Upper lobe of left lung (tissue), 4 donors: ENCODE measurements at regions not wholly inside any gene's neighbourhood (a gene's known extent, or its start where the extent isn't known, plus 50 kb on each side); places are given as distances from the start of the nearest gene placed in this dataset.

ENCODE experiments used
- EP300 ChIP-seq, 4 donors: sonication (generic); formaldehyde crosslinking; IDR thresholded peaks; one replicate each; pipeline ENCODE4 v1.5.1; 2017; ENCODE audit warnings: antibody characterized with exemption in 4 of 4, control low read depth in 2 of 4
- POLR2A ChIP-seq, 4 donors: fragments of 450-650 bp; IDR thresholded peaks; one replicate each; pipeline ENCODE4 v1.5.1; 2016 to 2017; ENCODE audit warnings: antibody characterized with exemption in 4 of 4, mild to moderate bottlenecking in 2 of 4
- TF ChIP-seq, protein P1 (sequence below), 6 experiments: fragments of 450-650 bp in 4 of 6; fragments of 200-600 bp in 2 of 6; sonication (generic) in 2 of 6; IDR thresholded peaks; one replicate each; pipeline ENCODE4 v1.5.1; 2016 to 2019; ENCODE audit warnings: antibody characterized with exemption in 6 of 6

- TF ChIP-seq, protein P1, sequence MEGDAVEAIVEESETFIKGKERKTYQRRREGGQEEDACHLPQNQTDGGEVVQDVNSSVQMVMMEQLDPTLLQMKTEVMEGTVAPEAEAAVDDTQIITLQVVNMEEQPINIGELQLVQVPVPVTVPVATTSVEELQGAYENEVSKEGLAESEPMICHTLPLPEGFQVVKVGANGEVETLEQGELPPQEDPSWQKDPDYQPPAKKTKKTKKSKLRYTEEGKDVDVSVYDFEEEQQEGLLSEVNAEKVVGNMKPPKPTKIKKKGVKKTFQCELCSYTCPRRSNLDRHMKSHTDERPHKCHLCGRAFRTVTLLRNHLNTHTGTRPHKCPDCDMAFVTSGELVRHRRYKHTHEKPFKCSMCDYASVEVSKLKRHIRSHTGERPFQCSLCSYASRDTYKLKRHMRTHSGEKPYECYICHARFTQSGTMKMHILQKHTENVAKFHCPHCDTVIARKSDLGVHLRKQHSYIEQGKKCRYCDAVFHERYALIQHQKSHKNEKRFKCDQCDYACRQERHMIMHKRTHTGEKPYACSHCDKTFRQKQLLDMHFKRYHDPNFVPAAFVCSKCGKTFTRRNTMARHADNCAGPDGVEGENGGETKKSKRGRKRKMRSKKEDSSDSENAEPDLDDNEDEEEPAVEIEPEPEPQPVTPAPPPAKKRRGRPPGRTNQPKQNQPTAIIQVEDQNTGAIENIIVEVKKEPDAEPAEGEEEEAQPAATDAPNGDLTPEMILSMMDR (IDR thresholded peaks at IDR 0.05), result no peak
- no peak for TF ChIP-seq POLR2A (IDR thresholded peaks at IDR 0.05)
- no peak for TF ChIP-seq EP300 (IDR thresholded peaks at IDR 0.05)
These were observed 169.9 kb downstream of the MACROH2A1 start for GRCh38 chr5:135229122-135229521.
